H1 (cell line): ENCODE measurements at regions not wholly inside any gene's neighbourhood (a gene's known extent, or its start where the extent isn't known, plus 50 kb on each side); places are given as distances from the start of the nearest gene placed in this dataset.
A peak's percentile ranks its signal among the peaks of the same experiment; 100 is the strongest.

Experiments
- CTCF ChIA-PET: fragments of 300-600 bp; sonication (Branson Sonifier 250); formaldehyde crosslinking; loops from one replicate; lab custom pipeline; 2021; ENCODE audit not compliant: partially characterized antibody; lab: Charles Lee
- POLR2A ChIA-PET: fragments of 300-600 bp; sonication (Branson Sonifier 250); formaldehyde crosslinking; loops from one replicate; lab custom pipeline; 2021; ENCODE audit warnings: inconsistent platforms; ENCODE audit not compliant: partially characterized antibody; lab: Charles Lee
- DNase-seq, 2 experiments: peaks; one replicate each; pipeline versions ENCODE4 v3.0.0 to v3.0.0-alpha.2; 2010 to 2022; ENCODE audit warnings: low spot score in 2 of 2, low read depth in 1 of 2, mixed read lengths in 1 of 2
- FAIRE-seq: peaks from 2 replicates; lab custom pipeline; 2011; peaks lifted over from hg19 to GRCh38; lab: Jason Lieb, UNC
- H2AFZ ChIP-seq: 2 replicates; pipeline ENCODE4 v1.8.1; 2012; ENCODE audit warnings: low read length, inconsistent platforms
- H2AK5ac ChIP-seq: 2 replicates; pipeline ENCODE4 v1.6.1; 2013; ENCODE audit warnings: low read depth, low read length
- H2BK120ac ChIP-seq: replicated peaks from 2 replicates; pipeline ENCODE3; 2013; ENCODE audit warnings: low read depth, low read length, inconsistent platforms
- H2BK12ac ChIP-seq: 2 replicates; pipeline ENCODE4 v1.6.1; 2013; ENCODE audit warnings: low read depth, low read length
- H2BK15ac ChIP-seq: 2 replicates; pipeline ENCODE4 v1.6.1; 2013; ENCODE audit warnings: low read length
- H2BK20ac ChIP-seq: 2 replicates; pipeline ENCODE4 v1.6.1; 2013; ENCODE audit warnings: low read length
- H2BK5ac ChIP-seq: 2 replicates; pipeline ENCODE4 v1.6.1; 2013; ENCODE audit warnings: low read depth, low read length
- H3K14ac ChIP-seq: 2 replicates; pipeline ENCODE4 v1.6.1; 2013; ENCODE audit warnings: inconsistent platforms; ENCODE audit not compliant: insufficient read length
- H3K18ac ChIP-seq: 2 replicates; pipeline ENCODE4 v1.6.1; 2013; ENCODE audit warnings: low read length; ENCODE audit errors: extremely low read depth
- H3K23ac ChIP-seq: 2 replicates; pipeline ENCODE4 v1.6.1; 2013; ENCODE audit warnings: inconsistent platforms; ENCODE audit not compliant: insufficient read length
- H3K23me2 ChIP-seq: 2 replicates; pipeline ENCODE4 v1.6.1; 2013; ENCODE audit warnings: low read depth, low read length
- H3K27ac ChIP-seq: 2 replicates; pipeline ENCODE4 v1.6.1; 2011; ENCODE audit warnings: low read depth, low read length, inconsistent platforms
- H3K27me3 ChIP-seq, 4 experiments: replicated peaks in 1 of 4; 1 replicate in 1 of 4; 2 replicates in 3 of 4; pipeline versions ENCODE4 v1.6.1 to v1.8.1; 2011 to 2013; ENCODE audit warnings: low read length in 3 of 4, mild to moderate bottlenecking in 3 of 4, inconsistent platforms in 2 of 4, mixed read lengths in 2 of 4, moderate library complexity in 1 of 4; ENCODE audit not compliant: control insufficient read depth in 3 of 4, insufficient read depth in 3 of 4; ENCODE audit errors: extremely low read depth in 1 of 4
- H3K36me3 ChIP-seq, 4 experiments: 2 replicates each; pipeline versions ENCODE4 v1.6.1 to v1.8.1; 2011 to 2013; ENCODE audit warnings: mild to moderate bottlenecking in 4 of 4, low read length in 3 of 4, moderate library complexity in 2 of 4, control low read depth in 1 of 4, inconsistent platforms in 1 of 4; ENCODE audit not compliant: insufficient read depth in 4 of 4, control insufficient read depth in 2 of 4
- H3K4ac ChIP-seq: replicated peaks from 2 replicates; pipeline ENCODE3; 2013; ENCODE audit warnings: low read length, low read depth, mixed read lengths, inconsistent platforms; ENCODE audit not compliant: insufficient read length
- H3K4me1 ChIP-seq, 4 experiments: replicated peaks in 1 of 4; 1 replicate in 1 of 4; 2 replicates in 3 of 4; pipeline versions ENCODE4 v1.6.1 to v1.8.1; 2011 to 2013; ENCODE audit warnings: low read length in 3 of 4, inconsistent platforms in 2 of 4, mixed read lengths in 1 of 4; ENCODE audit not compliant: insufficient read depth in 4 of 4, control insufficient read depth in 3 of 4
- H3K4me2 ChIP-seq, 2 experiments: 2 replicates each; pipeline versions ENCODE4 v1.6.1 to v1.8.1; 2011 to 2013; ENCODE audit warnings: low read depth in 2 of 2, low read length in 2 of 2, control low read depth in 1 of 2, inconsistent platforms in 1 of 2, mild to moderate bottlenecking in 1 of 2; ENCODE audit not compliant: insufficient read depth in 1 of 2
- H3K4me3 ChIP-seq, 4 experiments: fragments of 200-600, 300-600 bp in 1 of 4; sonication (generic), shearing (Covaris generic), sonication (Bioruptor Twin) in 1 of 4; 2 replicates each; pipeline versions ENCODE4 v1.5.1 to v1.8.1; 2011 to 2016; ENCODE audit warnings: low read length in 4 of 4, low read depth in 3 of 4, control low read depth in 2 of 4, inconsistent platforms in 2 of 4, mild to moderate bottlenecking in 2 of 4, mixed read lengths in 1 of 4, moderate library complexity in 1 of 4; ENCODE audit not compliant: insufficient read depth in 2 of 4; ENCODE audit errors: extremely low read depth in 1 of 4
- H3K56ac ChIP-seq: replicated peaks from 2 replicates; pipeline ENCODE3; 2013; ENCODE audit warnings: low read depth, mild to moderate bottlenecking, mixed read lengths, low read length, inconsistent platforms; ENCODE audit not compliant: insufficient read length
- H3K79me1 ChIP-seq: 2 replicates; pipeline ENCODE4 v1.6.1; 2013; ENCODE audit warnings: low read depth, low read length, control low read depth
- H3K79me2 ChIP-seq, 2 experiments: 2 replicates each; pipeline versions ENCODE4 v1.6.1 to v1.8.1; 2012 to 2013; ENCODE audit warnings: low read length in 2 of 2, mild to moderate bottlenecking in 2 of 2, inconsistent platforms in 1 of 2; ENCODE audit not compliant: insufficient read depth in 2 of 2, control insufficient read depth in 1 of 2
- H3K9ac ChIP-seq, 4 experiments: replicated peaks in 1 of 4; 1 replicate in 1 of 4; 2 replicates in 3 of 4; pipeline versions ENCODE4 v1.6.1 to v1.8.1; 2011 to 2013; ENCODE audit warnings: low read depth in 3 of 4, low read length in 3 of 4, control low read depth in 2 of 4, mild to moderate bottlenecking in 2 of 4, moderate library complexity in 2 of 4, inconsistent platforms in 1 of 4; ENCODE audit errors: extremely low read depth in 1 of 4
- H3K9me3 ChIP-seq, 2 experiments: 2 replicates each; pipeline versions ENCODE4 v1.6.1 to v1.8.1; 2012 to 2013; ENCODE audit warnings: mild to moderate bottlenecking in 2 of 2, moderate library complexity in 2 of 2, control low read depth in 1 of 2, inconsistent platforms in 1 of 2, low read depth in 1 of 2, low read length in 1 of 2, mixed read lengths in 1 of 2; ENCODE audit not compliant: insufficient read depth in 2 of 2
- H4K20me1 ChIP-seq, 2 experiments: replicated peaks in 1 of 2; 2 replicates each; pipeline versions ENCODE3 to v1.8.1; 2011 to 2013; ENCODE audit warnings: inconsistent platforms in 2 of 2, low read length in 2 of 2, mild to moderate bottlenecking in 1 of 2; ENCODE audit not compliant: insufficient read depth in 2 of 2, control insufficient read depth in 1 of 2
- H4K5ac ChIP-seq: 2 replicates; pipeline ENCODE4 v1.6.1; 2013; ENCODE audit warnings: low read length, low read depth, mixed read lengths, inconsistent platforms; ENCODE audit not compliant: insufficient read length
- H4K8ac ChIP-seq: 2 replicates; pipeline ENCODE4 v1.8.0; 2013; ENCODE audit warnings: mild to moderate bottlenecking, moderate library complexity, low read length, inconsistent platforms; ENCODE audit not compliant: insufficient read depth; ENCODE audit errors: extremely low read depth
- H4K91ac ChIP-seq: replicated peaks from 2 replicates; pipeline ENCODE3; 2013; ENCODE audit warnings: low read length, mixed read lengths, inconsistent platforms; ENCODE audit not compliant: insufficient read length
- ASH2L ChIP-seq: fragments of 200-600, 300-600 bp; sonication (generic); IDR thresholded peaks from one replicate; pipeline ENCODE4 v1.7.1; 2017; ENCODE audit warnings: low read length
- BCL11A ChIP-seq, 2 experiments: IDR thresholded peaks; one replicate each; pipeline ENCODE4 v1.6.1; 2011; ENCODE audit warnings: low read depth in 2 of 2, low read length in 2 of 2, mild to moderate bottlenecking in 2 of 2
- CTBP2 ChIP-seq: IDR thresholded peaks from 2 replicates; pipeline ENCODE4 v1.7.0; 2011; ENCODE audit warnings: borderline replicate concordance, mild to moderate bottlenecking, moderate library complexity, mixed read lengths, low read length; ENCODE audit not compliant: insufficient read depth, insufficient read length
- EP300 ChIP-seq, 2 experiments: IDR thresholded peaks; 1 replicate in 1 of 2; 2 replicates in 1 of 2; pipeline ENCODE4 v1.6.1; 2011 to 2012; ENCODE audit warnings: low read depth in 2 of 2, low read length in 2 of 2, mild to moderate bottlenecking in 2 of 2, borderline replicate concordance in 1 of 2, inconsistent platforms in 1 of 2, moderate library complexity in 1 of 2
- JUN ChIP-seq: IDR thresholded peaks from 2 replicates; pipeline ENCODE4 v1.6.1; 2011; ENCODE audit warnings: low read depth, mild to moderate bottlenecking, improper control_type of control experiment, low read length
- POLR2A ChIP-seq, 2 experiments: IDR thresholded peaks; 1 replicate in 1 of 2; 2 replicates in 1 of 2; pipeline ENCODE4 v1.6.1; 2011; ENCODE audit warnings: low read depth in 2 of 2, low read length in 2 of 2, mild to moderate bottlenecking in 2 of 2; ENCODE audit errors: control extremely low read depth in 1 of 2
- RBBP5 ChIP-seq: IDR thresholded peaks from 2 replicates; pipeline ENCODE4 v1.7.1; 2012; ENCODE audit warnings: low read depth, mild to moderate bottlenecking, inconsistent platforms, low read length, moderate library complexity, borderline replicate concordance
- RFX5 ChIP-seq: IDR thresholded peaks from 2 replicates; pipeline ENCODE4 v1.6.1; 2011; ENCODE audit warnings: low read depth, low read length, improper control_type of control experiment, borderline replicate concordance
- SAP30 ChIP-seq: fragments of 300-600 bp; sonication (generic); IDR thresholded peaks from 2 replicates; pipeline ENCODE4 v1.7.1; 2012; ENCODE audit warnings: low read length, moderate library complexity, mild to moderate bottlenecking, inconsistent platforms; ENCODE audit not compliant: insufficient read depth, insufficient replicate concordance
- TAF7 ChIP-seq: optimal IDR thresholded peaks from 2 replicates; pipeline ENCODE3; 2011; ENCODE audit warnings: low read depth, mild to moderate bottlenecking, inconsistent platforms, low read length, moderate library complexity, borderline replicate concordance
- YY1 ChIP-seq: IDR thresholded peaks from 2 replicates; pipeline ENCODE4 v1.6.1; 2011; ENCODE audit warnings: low read depth, mild to moderate bottlenecking, low read length
- ZNF274 ChIP-seq: IDR thresholded peaks from 2 replicates; pipeline ENCODE4 v1.7.0; 2012; ENCODE audit warnings: low read length, borderline replicate concordance; ENCODE audit errors: extremely low read depth
- WGBS, 2 experiments: shearing (Covaris generic) in 1 of 2; methylation state at CpG; one replicate each; pipeline versions ENCODE4 v1.1.6 to v1.1.7; 2013 to 2015; ENCODE audit warnings: low lambda C conversion rate in 2 of 2, mixed read lengths in 2 of 2, inconsistent platforms in 1 of 2, low coverage in 1 of 2, missing lambda C conversion rate in 1 of 2; ENCODE audit not compliant: insufficient replicate concordance in 2 of 2, insufficient coverage in 1 of 2, insufficient read length in 1 of 2; ENCODE audit errors: extremely low coverage in 1 of 2, missing lambda C conversion rate in 1 of 2; 5-methylcytosine and 5-hydroxymethylcytosine counted together
- TF ChIP-seq, protein P1 (sequence below): IDR thresholded peaks from 2 replicates; pipeline ENCODE4 v1.6.1; 2011; ENCODE audit warnings: low read depth, mild to moderate bottlenecking, low read length; ENCODE audit not compliant: insufficient read depth

DNA sequence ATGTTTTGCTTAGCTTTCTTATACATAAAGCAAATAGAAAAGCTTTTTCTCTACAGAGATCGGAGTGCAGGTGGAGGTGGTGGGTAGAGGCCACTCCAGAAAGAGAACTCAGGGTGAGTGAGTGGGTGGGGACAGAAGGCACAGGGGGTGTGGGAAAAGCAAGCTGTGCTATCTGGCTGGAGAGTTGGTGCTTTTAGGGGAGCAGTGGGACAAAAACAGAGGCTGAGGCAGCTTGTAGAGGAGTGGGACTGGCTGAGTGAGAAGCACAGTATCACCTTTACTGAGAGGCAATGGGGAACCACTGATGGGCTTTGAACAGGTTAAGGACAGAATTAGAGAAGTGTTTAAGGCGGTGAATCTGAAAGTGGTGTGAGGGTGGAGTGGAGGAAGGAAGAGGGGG, 275.3 kb downstream of the TCF7L2 start:
- POLR2A ChIA-PET: no interaction called here
- no peak overlapping the region for H3K18ac ChIP-seq
- H3K23ac ChIP-seq: no peak overlapping the region
- no peaks in the 10 kb centered on the region for H3K23me2 ChIP-seq
- no peaks in the 10 kb centered on the region for H3K9me3 ChIP-seq
- no peak overlapping the region for H2BK120ac ChIP-seq
- H3K4ac ChIP-seq: no peak overlapping the region
- CTCF ChIA-PET: interaction anchor here (2.0 kb wide), 1 partner anchor 9 kb away, joined by 7 read pairs; no protein-coding TSS in a partner anchor
- no peak overlapping the region for H2BK5ac ChIP-seq
- H3K14ac ChIP-seq: no peak overlapping the region
- no peaks in the 10 kb centered on the region for H3K36me3 ChIP-seq
- H3K9ac ChIP-seq: no peak overlapping the region
- H3K27me3 ChIP-seq: peaks cover 0 to 2% (median 2%) of the 10 kb centered on the region in 4 experiments; a peak in 2 of 7 replicates
- H3K4me3 ChIP-seq: no peak overlapping the region
- no peak overlapping the region for H3K56ac ChIP-seq
- H3K4me1 ChIP-seq: no peaks in the 10 kb centered on the region
- H4K8ac ChIP-seq: no peak overlapping the region
- no peak overlapping the region for H2BK12ac ChIP-seq
- no peaks in the 10 kb centered on the region for H3K79me2 ChIP-seq
- H4K5ac ChIP-seq: no peak overlapping the region
- no peak overlapping the region for H3K4me2 ChIP-seq
- 98% methylated on average over 2 of the region's 2 CpGs; no CpG with 5 or more reads in 1 of the 2 experiments for WGBS, 2 experiments
- no peak overlapping the region for H3K27ac ChIP-seq
- H2BK15ac ChIP-seq: no peak overlapping the region
- FAIRE-seq: no peak
- no peak overlapping the region for H2AFZ ChIP-seq
- H3K79me1 ChIP-seq: no peaks in the 10 kb centered on the region
- peak in 1 of 2 experiments; percentile 26 for DNase-seq
- TF ChIP-seq BCL11A (IDR thresholded peaks at IDR 0.05; ENCODE audit: low read depth in 2 of 2, low read length in 2 of 2) (no peak), CTBP2 (no peak), RBBP5 (no peak), TAF7 (no peak), ASH2L (no peak), YY1 (no peak), POLR2A (IDR thresholded peaks at IDR 0.05; ENCODE audit: control extremely low read depth in 1 of 2, low read depth in 2 of 2, low read length in 2 of 2) (no peak), RFX5 (no peak), JUN (no peak), SAP30 (no peak), ZNF274 (no peak), EP300 (IDR thresholded peaks at IDR 0.05; ENCODE audit: borderline replicate concordance in 1 of 2, low read depth in 2 of 2, low read length in 2 of 2) (no peak)
- TF ChIP-seq, protein P1, sequence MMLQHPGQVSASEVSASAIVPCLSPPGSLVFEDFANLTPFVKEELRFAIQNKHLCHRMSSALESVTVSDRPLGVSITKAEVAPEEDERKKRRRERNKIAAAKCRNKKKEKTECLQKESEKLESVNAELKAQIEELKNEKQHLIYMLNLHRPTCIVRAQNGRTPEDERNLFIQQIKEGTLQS: no peak
- TF ChIP-seq, all 59 proteins: peak for 0
- Histone ChIP-seq H2AK5ac (no peak overlapping the region), H4K91ac (no peak overlapping the region), H2BK20ac (no peak overlapping the region), H4K20me1 (no peaks in the 10 kb centered on the region)
